Mucosa of rectum (tissue), 2 donors: ENCODE measurements at regions not wholly inside any gene's neighbourhood (a gene's known extent, or its start where the extent isn't known, plus 50 kb on each side); places are given as distances from the start of the nearest gene placed in this dataset.

Experiments used
- H3K27ac ChIP-seq, 2 donors: one replicate each; pipeline ENCODE4 v1.7.0; 2013; ENCODE audit warnings: inconsistent platforms in 2 of 2, low read depth in 2 of 2, low read length in 2 of 2
- H3K27me3 ChIP-seq, 2 donors: one replicate each; pipeline ENCODE4 v1.7.0; 2013; ENCODE audit warnings: low read length in 2 of 2; ENCODE audit not compliant: control insufficient read depth in 2 of 2, insufficient read depth in 2 of 2
- H3K36me3 ChIP-seq, 2 donors: one replicate each; pipeline ENCODE4 v1.7.0; 2013; ENCODE audit warnings: low read length in 2 of 2; ENCODE audit not compliant: control insufficient read depth in 2 of 2, insufficient read depth in 2 of 2
- H3K4me1 ChIP-seq, 2 donors: one replicate each; pipeline ENCODE4 v1.7.0; 2013; ENCODE audit warnings: low read length in 2 of 2, mild to moderate bottlenecking in 1 of 2; ENCODE audit not compliant: control insufficient read depth in 2 of 2, insufficient read depth in 2 of 2
- H3K4me3 ChIP-seq, 2 donors: one replicate each; pipeline ENCODE4 v1.7.0; 2013; ENCODE audit warnings: low read length in 2 of 2
- H3K9ac ChIP-seq, 2 donors: one replicate each; pipeline ENCODE4 v1.7.0; 2013; ENCODE audit warnings: low read length in 2 of 2, low read depth in 1 of 2, mild to moderate bottlenecking in 1 of 2
- H3K9me3 ChIP-seq, 2 donors: one replicate each; pipeline ENCODE4 v1.7.0; 2013; ENCODE audit warnings: low read length in 2 of 2; ENCODE audit not compliant: control insufficient read depth in 2 of 2
- donor health status: healthy.
- donor health status: Normal muscosa, but diverticular disease.

- no peaks in the 10 kb centered on the region for H3K27me3 ChIP-seq
- no peak overlapping the region for H3K9ac ChIP-seq
- H3K36me3 ChIP-seq, result no peaks in the 10 kb centered on the region
- H3K27ac ChIP-seq, result no peak overlapping the region
- no peak overlapping the region for H3K4me3 ChIP-seq
- no peaks in the 10 kb centered on the region for H3K9me3 ChIP-seq
- H3K4me1 ChIP-seq, result no peaks in the 10 kb centered on the region
These were observed 200.9 kb downstream of the GRIN2B start for GRCh38 chr12:13780453-13780852.

GRCh38 chr12:13777374-13777773 lies 204.0 kb downstream of the GRIN2B start:
- H3K4me3 ChIP-seq, result no peak overlapping the region
- no peaks in the 10 kb centered on the region for H3K4me1 ChIP-seq
- no peak overlapping the region for H3K9ac ChIP-seq
- no peaks in the 10 kb centered on the region for H3K36me3 ChIP-seq
- H3K27me3 ChIP-seq, result no peaks in the 10 kb centered on the region
- H3K27ac ChIP-seq, result no peak overlapping the region
- H3K9me3 ChIP-seq, result no peaks in the 10 kb centered on the region

GRCh38 chr12:13772264-13772663 lies 209.1 kb downstream of the GRIN2B start:
- Histone ChIP-seq H3K27ac (no peak overlapping the region), H3K9me3 (no peaks in the 10 kb centered on the region), H3K9ac (no peak overlapping the region), H3K27me3 (no peaks in the 10 kb centered on the region), H3K36me3 (no peaks in the 10 kb centered on the region), H3K4me3 (no peak overlapping the region), H3K4me1 (no peaks in the 10 kb centered on the region)

- H3K4me3 ChIP-seq, result no peak overlapping the region
- no peaks in the 10 kb centered on the region for H3K9me3 ChIP-seq
- no peaks in the 10 kb centered on the region for H3K4me1 ChIP-seq
- H3K36me3 ChIP-seq, result no peaks in the 10 kb centered on the region
- no peak overlapping the region for H3K9ac ChIP-seq
- no peaks in the 10 kb centered on the region for H3K27me3 ChIP-seq
- no peak overlapping the region for H3K27ac ChIP-seq
These were observed 210.8 kb downstream of the GRIN2B start for GRCh38 chr12:13770576-13770975.

- H3K4me1 ChIP-seq, result no peaks in the 10 kb centered on the region
- no peaks in the 10 kb centered on the region for H3K36me3 ChIP-seq
- no peak overlapping the region for H3K9ac ChIP-seq
- H3K27ac ChIP-seq, result no peak overlapping the region
- H3K4me3 ChIP-seq, result no peak overlapping the region
- H3K9me3 ChIP-seq, result no peaks in the 10 kb centered on the region
- no peaks in the 10 kb centered on the region for H3K27me3 ChIP-seq
These were observed 211.4 kb downstream of the GRIN2B start for GRCh38 chr12:13769966-13770365.

- Histone ChIP-seq H3K27me3 (no peaks in the 10 kb centered on the region), H3K4me1 (no peaks in the 10 kb centered on the region), H3K9me3 (no peaks in the 10 kb centered on the region), H3K36me3 (no peaks in the 10 kb centered on the region), H3K4me3 (no peak overlapping the region), H3K27ac (no peak overlapping the region), H3K9ac (no peak overlapping the region)
These were observed 212.1 kb downstream of the GRIN2B start for GRCh38 chr12:13769273-13769672.

- no peak overlapping the region for H3K4me3 ChIP-seq
- no peaks in the 10 kb centered on the region for H3K36me3 ChIP-seq
- H3K27ac ChIP-seq, result no peak overlapping the region
- no peaks in the 10 kb centered on the region for H3K9me3 ChIP-seq
- H3K4me1 ChIP-seq, result no peaks in the 10 kb centered on the region
- H3K27me3 ChIP-seq, result no peaks in the 10 kb centered on the region
- H3K9ac ChIP-seq, result no peak overlapping the region
These were observed 216.7 kb downstream of the GRIN2B start for GRCh38 chr12:13764748-13765147.

GRCh38 chr12:13749389-13749788 lies 232.0 kb downstream of the GRIN2B start:
- no peaks in the 10 kb centered on the region for H3K27me3 ChIP-seq
- H3K36me3 ChIP-seq, result no peaks in the 10 kb centered on the region
- no peak overlapping the region for H3K4me3 ChIP-seq
- H3K27ac ChIP-seq, result no peak overlapping the region
- H3K9me3 ChIP-seq, result no peaks in the 10 kb centered on the region
- H3K9ac ChIP-seq, result no peak overlapping the region
- H3K4me1 ChIP-seq, result no peaks in the 10 kb centered on the region

- Histone ChIP-seq H3K27ac (no peak overlapping the region), H3K36me3 (no peaks in the 10 kb centered on the region), H3K4me3 (no peak overlapping the region), H3K9me3 (no peaks in the 10 kb centered on the region), H3K27me3 (no peaks in the 10 kb centered on the region), H3K9ac (no peak overlapping the region), H3K4me1 (peaks cover 0 to 3% of the 10 kb centered on the region in 2 donors)
These were observed 236.1 kb downstream of the GRIN2B start for GRCh38 chr12:13745111-13745860.

- Histone ChIP-seq H3K9ac (no peak overlapping the region), H3K27ac (no peak overlapping the region), H3K36me3 (no peaks in the 10 kb centered on the region), H3K27me3 (no peaks in the 10 kb centered on the region), H3K4me3 (no peak overlapping the region), H3K9me3 (no peaks in the 10 kb centered on the region), H3K4me1 (peaks cover 0 to 3% of the 10 kb centered on the region in 2 donors)
These were observed 236.8 kb downstream of the GRIN2B start for GRCh38 chr12:13744561-13744960.
